ENCODE measurements at regions not wholly inside any gene's neighbourhood (a gene's known extent, or its start where the extent isn't known, plus 50 kb on each side); places are given as distances from the start of the nearest gene placed in this dataset.

DNA sequence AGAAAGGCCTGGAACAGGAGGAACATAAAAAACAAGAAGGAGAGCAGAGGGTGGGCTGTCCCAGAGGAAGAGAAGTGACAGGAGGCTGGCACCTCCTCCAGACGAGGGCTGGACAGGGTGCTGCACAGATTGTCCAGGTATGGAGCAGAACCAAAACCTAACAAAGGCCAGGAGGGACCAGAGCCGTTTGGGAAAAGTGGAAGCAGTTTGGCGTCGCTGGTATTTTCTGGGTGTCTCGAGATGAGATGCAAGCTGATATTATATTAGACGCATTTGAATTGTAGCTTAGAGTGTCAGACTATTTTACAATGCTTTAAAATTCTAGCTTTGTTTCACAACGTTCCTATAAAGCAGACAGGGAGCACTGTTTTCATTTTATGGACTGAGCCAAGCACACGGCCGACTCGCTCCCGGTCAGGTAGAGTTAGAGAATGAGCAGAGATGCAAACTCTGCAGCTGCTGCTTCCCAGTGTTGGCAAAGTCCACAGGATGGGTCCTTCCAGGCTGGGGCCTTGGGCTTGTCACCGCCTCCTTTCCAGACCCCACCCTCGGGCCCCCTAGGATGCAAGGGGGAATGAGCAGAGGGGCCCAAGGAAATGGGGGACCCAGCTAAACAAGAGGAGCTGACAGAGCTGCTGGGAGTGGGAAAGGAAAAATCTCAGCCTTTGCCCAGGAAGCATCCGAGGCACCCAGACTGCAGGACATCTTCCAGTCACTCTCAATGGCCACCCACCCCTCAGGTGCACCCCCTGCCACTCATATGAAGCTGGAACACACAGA is 60.8 kb upstream of the TMPRSS2 start:
- TF ChIP-seq, protein P1, sequence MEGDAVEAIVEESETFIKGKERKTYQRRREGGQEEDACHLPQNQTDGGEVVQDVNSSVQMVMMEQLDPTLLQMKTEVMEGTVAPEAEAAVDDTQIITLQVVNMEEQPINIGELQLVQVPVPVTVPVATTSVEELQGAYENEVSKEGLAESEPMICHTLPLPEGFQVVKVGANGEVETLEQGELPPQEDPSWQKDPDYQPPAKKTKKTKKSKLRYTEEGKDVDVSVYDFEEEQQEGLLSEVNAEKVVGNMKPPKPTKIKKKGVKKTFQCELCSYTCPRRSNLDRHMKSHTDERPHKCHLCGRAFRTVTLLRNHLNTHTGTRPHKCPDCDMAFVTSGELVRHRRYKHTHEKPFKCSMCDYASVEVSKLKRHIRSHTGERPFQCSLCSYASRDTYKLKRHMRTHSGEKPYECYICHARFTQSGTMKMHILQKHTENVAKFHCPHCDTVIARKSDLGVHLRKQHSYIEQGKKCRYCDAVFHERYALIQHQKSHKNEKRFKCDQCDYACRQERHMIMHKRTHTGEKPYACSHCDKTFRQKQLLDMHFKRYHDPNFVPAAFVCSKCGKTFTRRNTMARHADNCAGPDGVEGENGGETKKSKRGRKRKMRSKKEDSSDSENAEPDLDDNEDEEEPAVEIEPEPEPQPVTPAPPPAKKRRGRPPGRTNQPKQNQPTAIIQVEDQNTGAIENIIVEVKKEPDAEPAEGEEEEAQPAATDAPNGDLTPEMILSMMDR (IDR thresholded peaks at IDR 0.05): no peak
- no peak for TF ChIP-seq POLR2A (IDR thresholded peaks at IDR 0.05)
- no peak for TF ChIP-seq POLR2AphosphoS5 (IDR thresholded peaks at IDR 0.05)
